Coronary artery (tissue), 2 donors: ENCODE measurements at regions not wholly inside any gene's neighbourhood (a gene's known extent, or its start where the extent isn't known, plus 50 kb on each side); places are given as distances from the start of the nearest gene placed in this dataset.

Experiments used
- DNase-seq: peaks from one replicate; pipeline ENCODE4 v3.0.0-alpha.2; 2017; ENCODE audit warnings: low spot score
- H3K27ac ChIP-seq, 2 donors: fragments of 200-600 bp; sonication (generic); one replicate each; pipeline ENCODE4 v1.5.1; 2016 to 2019
- H3K4me3 ChIP-seq: fragments of 200-600 bp; sonication (generic); 2 replicates; pipeline ENCODE4 v1.5.1; 2016; ENCODE audit warnings: mild to moderate bottlenecking, moderate library complexity
- CTCF ChIP-seq: fragments of 200-600 bp; sonication (generic); IDR thresholded peaks from one replicate; pipeline ENCODE4 v1.5.1; 2019; ENCODE audit warnings: antibody characterized with exemption

GRCh38 chr13:60788156-60788829 is 391.3 kb downstream of the TDRD3 start:
- no peak for TF ChIP-seq CTCF
- Histone ChIP-seq H3K27ac (no peak overlapping the region), H3K4me3 (no peak overlapping the region)
- no peak for DNase-seq

DNA sequence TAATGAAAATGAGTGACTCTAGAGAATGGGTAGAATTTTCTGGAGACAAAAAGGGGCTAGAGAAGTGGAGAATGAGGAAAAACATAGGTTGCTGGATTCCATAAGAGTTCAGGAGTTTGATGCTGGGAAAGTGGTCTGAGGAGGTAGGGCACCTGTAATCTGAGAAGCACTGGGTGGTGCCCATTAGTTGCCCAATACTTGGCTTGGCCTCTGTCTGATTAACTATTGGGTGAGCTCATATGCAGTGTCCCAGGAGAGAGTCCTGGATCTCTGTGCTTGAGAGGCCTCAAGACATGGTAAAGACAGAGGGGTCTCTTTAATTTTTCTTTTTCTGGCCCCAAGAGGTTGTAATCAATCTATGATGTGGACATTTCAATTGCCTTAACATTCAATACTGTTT is 390.1 kb downstream of the TDRD3 start:
- no peak for TF ChIP-seq CTCF
- no peak for DNase-seq
- no peak overlapping the region for H3K4me3 ChIP-seq

GRCh38 chr13:60772726-60773125 is 375.7 kb downstream of the TDRD3 start:
- Histone ChIP-seq H3K4me3 (no peak overlapping the region), H3K27ac (no peak overlapping the region)
- no peak for TF ChIP-seq CTCF
- no peak for DNase-seq

More for the DNA sequence above, 390.1 kb downstream of the TDRD3 start:
- no peak overlapping the region for H3K27ac ChIP-seq

DNA sequence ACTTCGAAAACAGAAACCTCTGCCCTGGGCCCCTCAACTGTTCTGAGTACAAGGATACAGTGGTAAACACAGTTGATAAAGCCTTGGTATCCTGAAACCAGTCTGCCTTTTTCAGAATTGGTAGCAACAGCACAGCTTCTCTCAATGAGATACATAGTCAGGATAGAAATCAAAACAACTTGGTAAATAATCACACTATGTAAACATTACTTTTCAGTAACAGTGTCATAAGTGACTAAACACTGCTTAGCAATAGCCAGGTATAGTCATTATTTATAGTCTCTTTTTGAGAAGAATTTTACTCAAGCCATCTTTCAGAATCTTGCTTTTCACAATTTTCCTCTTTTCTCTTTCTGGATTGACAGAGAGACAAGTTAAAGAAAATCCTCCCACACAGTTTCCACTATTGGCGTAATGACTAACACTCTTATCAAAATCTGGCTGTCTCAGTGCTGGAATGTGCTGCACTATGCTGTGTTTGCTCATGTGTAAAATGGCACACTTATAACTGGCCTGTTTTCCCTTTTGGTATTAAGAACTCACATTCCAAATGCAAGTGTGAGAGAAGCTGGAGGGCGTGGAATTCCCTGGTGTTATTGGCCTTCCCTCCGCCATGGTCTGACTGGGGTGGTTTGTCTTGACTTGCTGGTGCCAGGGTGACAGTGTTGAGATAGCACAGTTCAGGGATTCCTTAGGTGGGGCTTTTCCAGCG is 368.8 kb downstream of the TDRD3 start:
- TF ChIP-seq CTCF: no peak
- no peak for DNase-seq

GRCh38 chr13:60759499-60759898 is 362.5 kb downstream of the TDRD3 start:
- Histone ChIP-seq H3K27ac (no peak overlapping the region), H3K4me3 (no peak overlapping the region)
- no peak for DNase-seq
- no peak for TF ChIP-seq CTCF

More for the DNA sequence above, 368.8 kb downstream of the TDRD3 start:
- Histone ChIP-seq H3K27ac (no peak overlapping the region), H3K4me3 (no peak overlapping the region)

DNA sequence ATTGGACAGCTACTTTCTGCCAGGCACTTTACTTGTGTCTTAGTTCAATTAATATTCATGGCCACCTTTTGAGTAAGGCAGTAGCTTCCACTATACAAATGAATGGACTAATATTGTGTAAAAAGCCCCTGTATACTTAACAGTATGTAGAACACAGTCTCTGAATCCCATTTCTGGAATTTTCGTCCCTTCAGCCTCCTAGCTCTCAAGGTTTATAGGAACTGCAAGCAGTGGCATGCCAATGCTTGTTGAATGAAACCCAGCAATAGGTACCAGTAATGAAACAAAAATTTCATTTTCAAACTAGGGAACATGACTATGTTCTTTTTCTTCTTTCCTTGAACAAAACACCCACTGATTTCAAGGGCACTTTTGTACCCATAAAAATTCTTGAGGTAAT is 361.6 kb downstream of the TDRD3 start:
- Histone ChIP-seq H3K27ac (no peak overlapping the region), H3K4me3 (no peak overlapping the region)
- DNase-seq: no peak
- no peak for TF ChIP-seq CTCF
